H9 (cell line): ENCODE measurements at regions not wholly inside any gene's neighbourhood (a gene's known extent, or its start where the extent isn't known, plus 50 kb on each side); places are given as distances from the start of the nearest gene placed in this dataset.

Source experiments
- DNase-seq: peaks from one replicate; pipeline ENCODE4 v3.0.0-alpha.2; 2017
- H2AFZ ChIP-seq: one replicate; pipeline ENCODE4 v1.6.1; 2013; ENCODE audit warnings: mild to moderate bottlenecking, low read length, control low read depth, moderate library complexity
- H2AK5ac ChIP-seq: 2 replicates; pipeline ENCODE4 v1.6.1; 2013; ENCODE audit warnings: low read length, control low read depth, mixed read lengths; ENCODE audit not compliant: insufficient read length
- H2BK120ac ChIP-seq: one replicate; pipeline ENCODE4 v1.6.1; 2013; ENCODE audit warnings: low read depth, mild to moderate bottlenecking, low read length, control low read depth, inconsistent platforms; ENCODE audit not compliant: poor library complexity, severe bottlenecking
- H2BK12ac ChIP-seq: 2 replicates; pipeline ENCODE4 v1.6.1; 2013; ENCODE audit warnings: low read length, control low read depth, mixed read lengths, low read depth; ENCODE audit not compliant: insufficient read length
- H2BK15ac ChIP-seq: 2 replicates; pipeline ENCODE4 v1.6.1; 2013; ENCODE audit warnings: low read depth, low read length, control low read depth
- H2BK20ac ChIP-seq: one replicate; pipeline ENCODE4 v1.6.1; 2013; ENCODE audit warnings: low read depth, mild to moderate bottlenecking, low read length, control low read depth, inconsistent platforms; ENCODE audit not compliant: poor library complexity, severe bottlenecking
- H2BK5ac ChIP-seq: 2 replicates; pipeline ENCODE4 v1.6.1; 2013; ENCODE audit warnings: low read length, control low read depth, mixed read lengths; ENCODE audit not compliant: insufficient read length
- H3K14ac ChIP-seq: 2 replicates; pipeline ENCODE4 v1.6.1; 2013; ENCODE audit warnings: low read length, control low read depth; ENCODE audit not compliant: insufficient read depth
- H3K18ac ChIP-seq: 2 replicates; pipeline ENCODE4 v1.6.1; 2013; ENCODE audit warnings: low read depth, mild to moderate bottlenecking, mixed read lengths, low read length, control low read depth; ENCODE audit not compliant: insufficient read length
- H3K23ac ChIP-seq: 2 replicates; pipeline ENCODE4 v1.6.1; 2013; ENCODE audit warnings: low read length, control low read depth, mixed read lengths, low read depth; ENCODE audit not compliant: insufficient read length
- H3K23me2 ChIP-seq: 2 replicates; pipeline ENCODE4 v1.6.1; 2013; ENCODE audit warnings: low read depth, mild to moderate bottlenecking, mixed read lengths, low read length, control low read depth; ENCODE audit not compliant: insufficient read length, poor library complexity, severe bottlenecking
- H3K27ac ChIP-seq: 2 replicates; pipeline ENCODE4 v1.5.1; 2013; ENCODE audit warnings: low read length, control low read depth, mixed read lengths, low read depth; ENCODE audit not compliant: insufficient read length
- H3K27me3 ChIP-seq: 2 replicates; pipeline ENCODE4 v1.6.1; 2013; ENCODE audit warnings: low read length, control low read depth, inconsistent platforms; ENCODE audit not compliant: insufficient read depth
- H3K4ac ChIP-seq: 2 replicates; pipeline ENCODE4 v1.6.1; 2013; ENCODE audit warnings: low read depth, mild to moderate bottlenecking, control low read depth, inconsistent platforms, low read length, moderate library complexity
- H3K4me1 ChIP-seq: 2 replicates; pipeline ENCODE4 v1.6.1; 2013; ENCODE audit warnings: low read length, control low read depth, inconsistent platforms; ENCODE audit not compliant: insufficient read depth
- H3K4me2 ChIP-seq: 2 replicates; pipeline ENCODE4 v1.6.1; 2013; ENCODE audit warnings: low read length, control low read depth, mixed read lengths; ENCODE audit not compliant: insufficient read length, insufficient read depth
- H3K56ac ChIP-seq: 2 replicates; pipeline ENCODE4 v1.6.1; 2013; ENCODE audit warnings: low read depth, mild to moderate bottlenecking, mixed read lengths, low read length, control low read depth; ENCODE audit not compliant: insufficient read length
- H3K79me1 ChIP-seq: 2 replicates; pipeline ENCODE4 v1.6.1; 2013; ENCODE audit warnings: low read depth, mild to moderate bottlenecking, moderate library complexity, low read length, control low read depth, inconsistent platforms; ENCODE audit not compliant: insufficient read depth, poor library complexity, severe bottlenecking
- H3K79me2 ChIP-seq: 2 replicates; pipeline ENCODE4 v1.6.1; 2013; ENCODE audit warnings: low read length, control low read depth, inconsistent platforms; ENCODE audit not compliant: insufficient read depth
- H3K9ac ChIP-seq: 2 replicates; pipeline ENCODE4 v1.6.1; 2013; ENCODE audit warnings: low read length, control low read depth, mixed read lengths; ENCODE audit not compliant: insufficient read length; ENCODE audit errors: extremely low read depth
- H3K9me3 ChIP-seq: one replicate; pipeline ENCODE4 v1.6.1; 2013; ENCODE audit warnings: low read depth, low read length, inconsistent platforms; ENCODE audit not compliant: control insufficient read depth
- H3T11ph ChIP-seq: one replicate; pipeline ENCODE4 v1.6.1; 2013; ENCODE audit warnings: mild to moderate bottlenecking, low read length, control low read depth, inconsistent platforms
- H4K20me1 ChIP-seq: one replicate; pipeline ENCODE4 v1.6.1; 2013; ENCODE audit not compliant: control insufficient read depth, insufficient read length, insufficient read depth
- H4K5ac ChIP-seq: 2 replicates; pipeline ENCODE4 v1.6.1; 2013; ENCODE audit warnings: low read depth, mild to moderate bottlenecking, mixed read lengths, low read length, control low read depth; ENCODE audit not compliant: insufficient read length
- H4K8ac ChIP-seq: replicated peaks from 2 replicates; pipeline ENCODE4 v1.6.1; 2013; ENCODE audit warnings: low read length, control low read depth, mixed read lengths, low read depth; ENCODE audit not compliant: insufficient read length
- H4K91ac ChIP-seq: 2 replicates; pipeline ENCODE4 v1.6.1; 2013; ENCODE audit warnings: low read depth, mild to moderate bottlenecking, moderate library complexity, mixed read lengths, low read length, control low read depth; ENCODE audit not compliant: insufficient read length
- H3K27ac Mint-ChIP-seq, 3 experiments: 2 replicates in 2 of 3; 3 replicates in 1 of 3; pipeline ENCODE4 v1.8.0; 2020 to 2021; ENCODE audit warnings: mixed read lengths in 3 of 3, mild to moderate bottlenecking in 1 of 3, moderate library complexity in 1 of 3
- H3K27me3 Mint-ChIP-seq: 2 replicates; pipeline ENCODE4 v1.8.0; 2021; ENCODE audit warnings: low read depth, mild to moderate bottlenecking, moderate library complexity, mixed read lengths
- H3K36me3 Mint-ChIP-seq, 3 experiments: 2 replicates in 2 of 3; 3 replicates in 1 of 3; pipeline ENCODE4 v1.8.0; 2020 to 2021; ENCODE audit warnings: low read depth in 3 of 3, mixed read lengths in 3 of 3; ENCODE audit not compliant: insufficient read depth in 1 of 3
- H3K4me1 Mint-ChIP-seq, 2 experiments: 2 replicates each; pipeline ENCODE4 v1.8.0; 2020; ENCODE audit warnings: mixed read lengths in 2 of 2
- H3K4me3 Mint-ChIP-seq, 2 experiments: 2 replicates in 1 of 2; 3 replicates in 1 of 2; pipeline ENCODE4 v1.8.0; 2020 to 2021; ENCODE audit warnings: mild to moderate bottlenecking in 2 of 2, mixed read lengths in 2 of 2, moderate library complexity in 1 of 2
- H3K9me3 Mint-ChIP-seq, 2 experiments: 2 replicates in 1 of 2; 3 replicates in 1 of 2; pipeline ENCODE4 v1.8.0; 2020; ENCODE audit warnings: mild to moderate bottlenecking in 2 of 2, mixed read lengths in 2 of 2, moderate library complexity in 1 of 2
- CTCF ChIP-seq: fragments of 200-600 bp; sonication (generic); conservative IDR thresholded peaks from 3 replicates; pipeline ENCODE4 v1.8.0; 2021; ENCODE audit warnings: antibody characterized with exemption, mild to moderate bottlenecking
- WGBS: extraction: QIAGEN DNeasy Blood & Tissue Kit; methylation state at CpG from one replicate; pipeline ENCODE4 v1.1.7; 2013; ENCODE audit warnings: missing lambda C conversion rate, low lambda C conversion rate, mixed read lengths; ENCODE audit not compliant: insufficient read length; ENCODE audit errors: extremely low coverage; 5-methylcytosine and 5-hydroxymethylcytosine counted together

GRCh38 chr5:2633992-2634391 is 117.5 kb downstream of the IRX2 start:
- Mint-ChIP-seq H3K9me3 (no peaks in the 10 kb centered on the region; a peak in 1 of 5 replicates), H3K27ac (no peak overlapping the region), H3K27me3 (peaks cover 14% of the 10 kb centered on the region), H3K4me3 (no peak overlapping the region), H3K4me1 (peaks cover 20 to 26% of the 10 kb centered on the region in 2 experiments), H3K36me3 (no peaks in the 10 kb centered on the region)
- no peak overlapping the region for H2BK12ac ChIP-seq
- H2AFZ ChIP-seq, result no peak overlapping the region
- no peak overlapping the region for H3K4ac ChIP-seq
- no peak overlapping the region for H3T11ph ChIP-seq
- 0 out of 2 replicates have a peak, but pooled peaks cover 2% of the 10 kb centered on the region for H3K4me1 ChIP-seq
- no peaks in the 10 kb centered on the region for H3K9me3 ChIP-seq
- H3K79me1 ChIP-seq, result no peaks in the 10 kb centered on the region
- no peaks in the 10 kb centered on the region for H4K20me1 ChIP-seq
- H3K56ac ChIP-seq, result no peak overlapping the region
- no peak overlapping the region for H3K23ac ChIP-seq
- H4K5ac ChIP-seq, result no peak overlapping the region
- H3K27me3 ChIP-seq, result no peaks in the 10 kb centered on the region
- H2BK5ac ChIP-seq, result no peak overlapping the region
- no peak overlapping the region for H4K8ac ChIP-seq
- no peak overlapping the region for H2BK120ac ChIP-seq
- H2BK15ac ChIP-seq, result no peak overlapping the region
- WGBS, result no CpG with 5 or more reads among the region's 15 CpGs
- H3K4me2 ChIP-seq, result no peak overlapping the region
- H4K91ac ChIP-seq, result no peak overlapping the region
- no peak overlapping the region for H3K9ac ChIP-seq
- no peak for DNase-seq
- H3K27ac ChIP-seq, result no peak overlapping the region
- no peak overlapping the region for H3K18ac ChIP-seq
- H3K23me2 ChIP-seq, result no peaks in the 10 kb centered on the region
- H3K14ac ChIP-seq, result no peak overlapping the region
- no peak for TF ChIP-seq CTCF
- H3K79me2 ChIP-seq, result no peaks in the 10 kb centered on the region
- H2BK20ac ChIP-seq, result no peak overlapping the region
- H2AK5ac ChIP-seq, result no peak overlapping the region
